Ammon's horn (tissue), 1 donor: ENCODE measurements at regions not wholly inside any gene's neighbourhood (a gene's known extent, or its start where the extent isn't known, plus 50 kb on each side); places are given as distances from the start of the nearest gene placed in this dataset.
"Not testable (repeated sequence)": the region's sequence is repeated elsewhere in the genome, so short reads cannot be mapped to it uniquely, and the experiment has no call there.

Source experiments
- DNase-seq: peaks from one replicate; pipeline ENCODE4 v3.0.0-alpha.2; 2016; ENCODE audit warnings: low spot score

- no peak for DNase-seq
Observed at GRCh38 chr5:51559921-51560658, 176.8 kb downstream of the ISL1 start.

- DNase-seq = no peak
Observed at GRCh38 chr5:51566953-51567352, 183.7 kb downstream of the ISL1 start.

DNA sequence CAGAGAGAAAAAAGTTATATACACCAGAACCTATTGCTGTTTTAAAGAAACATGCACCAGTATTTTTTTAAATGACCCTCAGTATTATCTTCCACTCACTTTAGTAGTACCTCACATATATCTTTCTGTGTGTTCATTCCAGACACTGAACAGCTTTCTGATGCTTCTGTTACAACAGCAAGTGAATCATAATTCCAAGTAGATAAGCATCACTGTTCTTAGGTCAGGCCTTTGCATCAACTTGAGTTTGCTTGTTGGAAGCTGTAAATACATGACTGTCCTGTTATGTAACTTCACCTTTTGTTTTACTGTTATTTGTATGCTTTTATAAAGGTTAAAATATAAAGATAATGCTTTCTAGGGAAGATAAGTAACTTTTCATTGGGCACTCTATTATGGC, 184.4 kb downstream of the ISL1 start:
- DNase-seq = no peak

DNA sequence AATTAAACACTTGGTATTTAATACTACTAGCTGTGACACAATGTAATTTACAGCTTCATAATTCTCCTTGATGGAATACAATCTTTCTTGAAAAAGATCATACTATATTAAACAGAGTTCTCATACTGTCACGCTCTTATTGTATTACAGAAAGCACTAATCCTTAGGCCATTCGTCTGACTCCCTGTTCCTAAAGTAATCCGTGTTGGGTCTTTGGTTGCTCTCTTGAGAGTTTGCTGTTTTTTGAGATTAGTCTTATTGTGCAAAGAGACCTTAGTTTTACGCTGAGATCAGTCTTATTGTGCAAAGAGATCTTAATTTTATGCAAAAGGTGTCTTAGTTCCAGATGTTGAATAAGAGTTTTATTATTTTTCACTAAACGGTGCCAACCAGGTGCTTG, 190.6 kb downstream of the ISL1 start:
- DNase-seq = no peak

GRCh38 chr5:51582871-51583394, 199.7 kb downstream of the ISL1 start:
- no peak for DNase-seq

- no peak for DNase-seq
Observed at GRCh38 chr5:51598026-51598425, 214.8 kb downstream of the ISL1 start.

DNA sequence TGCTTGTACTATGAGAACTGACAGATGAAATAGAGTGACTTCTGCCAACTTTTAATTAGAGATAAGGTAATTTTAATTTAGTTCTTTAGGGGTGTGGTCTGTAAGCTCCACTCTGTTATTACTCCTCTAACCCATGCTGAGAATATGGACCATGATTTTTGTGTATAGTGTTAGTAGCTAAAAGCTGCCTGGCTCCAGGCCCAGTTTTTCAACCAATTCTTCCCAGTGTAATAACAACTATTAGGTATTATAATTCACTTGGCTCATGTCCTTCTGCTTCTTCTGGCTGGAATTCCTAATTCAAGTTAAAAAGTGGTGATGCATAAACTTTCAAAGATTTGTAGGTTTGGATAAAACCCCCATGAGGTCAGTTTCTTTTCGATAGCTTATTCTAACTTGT, 216.3 kb downstream of the ISL1 start:
- no peak for DNase-seq

GRCh38 chr5:51604324-51604723, 221.1 kb downstream of the ISL1 start:
- DNase-seq = no peak

DNA sequence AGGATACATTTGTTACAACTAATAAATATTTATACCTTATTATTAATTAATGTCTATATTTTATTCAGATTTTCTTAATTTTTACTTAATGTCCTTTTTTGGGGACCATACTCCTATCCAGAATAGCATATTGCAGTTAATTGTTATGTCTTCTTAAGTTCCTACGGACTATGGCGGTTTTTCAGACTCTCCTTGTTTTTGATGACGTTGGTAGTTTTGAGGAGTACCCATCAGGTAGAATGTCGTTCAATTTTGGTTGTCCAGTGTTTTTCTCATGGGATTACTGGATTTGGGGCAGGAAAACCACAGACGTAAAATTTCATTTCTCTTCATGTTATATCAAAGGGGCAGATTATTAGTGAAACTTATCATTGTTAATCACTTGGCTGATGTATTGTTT, 223.7 kb downstream of the ISL1 start:
- no peak for DNase-seq

DNA sequence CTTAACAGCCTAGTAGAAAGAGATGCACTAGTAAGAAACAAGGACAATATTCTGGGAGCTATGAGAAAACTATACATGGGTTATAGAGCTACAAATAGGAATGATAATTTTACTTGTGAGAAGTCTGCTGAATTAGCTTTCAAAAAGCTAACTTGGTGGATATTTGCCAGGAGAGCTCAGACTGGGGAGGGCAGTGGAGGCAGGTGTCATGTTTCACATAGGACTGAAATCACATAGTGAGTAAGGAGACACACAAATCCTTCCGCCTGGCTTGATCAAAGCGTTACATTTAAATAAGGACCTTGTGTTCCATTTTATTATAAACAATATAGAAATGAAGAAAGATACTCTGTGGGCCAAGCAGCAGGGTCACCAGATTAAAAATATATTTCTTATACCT, 235.0 kb downstream of the ISL1 start:
- DNase-seq = no peak

DNA sequence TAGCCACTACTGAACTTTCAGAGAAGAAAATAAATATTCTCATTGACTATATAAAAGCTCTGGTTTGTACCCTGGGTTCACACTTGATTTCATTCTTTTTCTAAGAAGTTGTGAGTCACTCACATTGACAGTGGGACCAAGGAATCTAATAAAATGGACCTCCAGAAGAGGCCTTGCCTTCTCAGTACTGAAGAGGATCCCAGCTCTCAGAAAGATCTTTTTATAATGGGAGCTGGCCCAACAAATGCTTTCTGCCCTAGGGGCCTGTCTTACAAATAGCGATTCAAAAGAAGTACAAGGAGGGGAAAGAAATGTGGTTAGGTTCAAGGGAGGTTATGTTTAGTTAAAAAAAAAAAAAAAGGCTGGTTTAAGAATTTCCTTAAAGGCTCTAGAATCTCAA, 237.9 kb downstream of the ISL1 start:
- DNase-seq = no peak

- DNase-seq = no peak
Observed at GRCh38 chr5:51622161-51622790, 239.0 kb downstream of the ISL1 start.

DNA sequence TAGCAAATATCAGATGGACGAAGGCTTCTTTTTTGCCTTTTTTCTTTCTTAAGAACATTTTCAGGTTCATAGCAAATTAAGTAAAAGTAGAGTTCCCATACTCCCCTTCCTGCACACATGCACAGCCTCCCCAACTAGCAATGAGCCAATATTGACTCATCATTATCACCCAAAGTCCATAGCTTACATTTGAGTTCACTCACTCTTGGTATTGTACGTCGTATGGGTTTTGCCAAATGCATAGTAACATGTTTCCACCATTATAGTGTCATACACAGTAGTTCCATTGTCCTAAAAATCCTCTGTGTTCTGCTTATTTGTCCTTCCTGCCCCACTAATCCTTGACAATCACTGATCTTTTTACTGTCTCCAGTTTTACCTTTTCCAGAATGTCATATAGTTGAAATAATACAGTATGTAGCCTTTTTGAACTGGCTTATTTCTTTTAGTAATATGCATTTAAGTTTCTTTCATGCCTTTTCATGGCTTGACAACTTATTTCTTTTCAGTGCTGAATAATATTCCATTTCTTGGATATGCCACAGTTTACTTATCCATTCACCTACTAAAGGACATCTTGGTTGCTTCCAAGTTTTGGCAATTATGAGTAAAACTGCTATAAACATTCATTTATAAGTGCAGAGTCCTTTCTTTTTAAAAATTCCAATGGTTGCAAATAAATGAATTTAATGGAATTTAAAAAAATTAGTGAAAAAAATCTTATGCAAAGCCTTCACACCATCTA, 242.1 kb downstream of the ISL1 start:
- no peak for DNase-seq

DNA sequence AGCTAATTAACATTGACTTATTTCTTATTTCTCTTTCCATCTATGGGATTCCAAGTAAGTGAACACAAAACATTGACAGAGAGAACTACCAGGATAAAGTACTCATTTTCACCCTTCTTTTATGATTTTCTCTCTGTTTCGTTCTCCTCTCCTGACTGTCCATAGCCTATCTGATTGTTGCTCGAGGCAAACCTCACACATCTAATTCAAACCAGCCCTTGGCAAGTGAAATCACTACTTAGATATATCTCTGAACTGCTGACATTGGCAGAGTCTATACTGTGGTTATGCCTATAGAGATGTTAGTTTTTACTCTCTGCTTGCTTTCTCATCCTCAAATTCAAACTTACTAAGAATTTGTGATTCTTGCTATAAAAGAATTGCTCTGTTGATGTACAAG, 248.8 kb downstream of the ISL1 start:
- no peak for DNase-seq

DNA sequence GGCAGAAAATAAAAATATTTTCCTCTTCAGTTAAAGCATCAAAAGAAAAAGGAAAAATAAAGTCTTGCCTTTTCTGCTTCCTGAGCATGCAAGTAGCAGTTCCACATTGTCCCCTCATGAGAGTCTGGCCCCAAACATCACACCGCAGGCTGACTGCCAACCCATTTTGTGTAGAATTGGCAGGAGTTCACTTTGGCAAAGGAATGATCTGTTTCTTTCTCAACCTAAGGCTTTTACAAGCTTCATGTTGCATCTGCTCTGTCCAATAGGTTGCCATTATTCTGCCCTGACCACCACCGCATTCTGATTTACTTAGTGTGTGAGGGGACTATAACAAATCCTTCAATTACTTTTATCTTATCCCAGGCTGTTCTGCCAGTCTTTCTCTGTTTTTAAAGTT, 249.5 kb downstream of the ISL1 start:
- DNase-seq = peak; percentile 31

DNA sequence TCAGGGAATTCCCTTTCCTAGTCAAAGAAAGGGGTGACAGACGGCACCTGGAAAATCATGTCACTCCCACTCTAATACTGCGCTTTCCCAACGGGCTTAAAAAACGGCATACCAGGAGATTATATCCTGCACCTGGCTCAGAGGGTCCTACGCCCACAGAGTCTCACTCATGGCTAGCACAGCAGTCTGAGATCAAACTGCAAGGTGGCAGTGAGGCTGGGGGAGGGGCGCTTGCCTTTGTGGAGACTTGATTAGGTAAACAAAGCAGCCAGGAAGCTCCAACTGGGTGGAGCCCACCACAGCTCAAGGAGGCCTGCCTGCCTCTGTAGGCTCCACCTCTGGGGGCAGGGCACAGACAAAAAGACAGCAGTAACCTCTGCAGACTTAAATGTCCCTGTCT, 253.7 kb downstream of the ISL1 start:
- not testable (repeated sequence) for DNase-seq

- no peak for DNase-seq
Observed at GRCh38 chr5:51644976-51645375, 261.7 kb downstream of the ISL1 start.

GRCh38 chr5:51646482-51646881, 263.2 kb downstream of the ISL1 start:
- no peak for DNase-seq

DNA sequence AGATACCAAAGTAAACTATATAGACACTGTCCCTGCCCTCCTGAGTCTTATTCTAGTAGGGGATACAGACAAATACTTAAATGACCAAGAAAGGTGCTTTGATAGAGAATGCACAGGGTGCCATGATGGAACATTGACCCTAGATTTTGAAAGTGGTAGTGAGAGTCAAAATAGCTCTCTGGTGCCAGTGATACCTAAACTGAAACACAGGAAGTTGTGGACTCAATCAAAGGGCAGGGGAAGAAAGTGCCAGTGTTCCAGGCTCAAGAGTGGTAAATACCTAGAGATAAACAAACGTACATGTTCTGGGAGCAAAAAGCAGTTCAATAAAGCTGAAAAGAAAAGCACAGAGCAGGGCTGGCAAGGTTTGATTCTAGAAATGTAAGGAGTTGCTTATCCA, 267.6 kb downstream of the ISL1 start:
- no peak for DNase-seq

- no peak for DNase-seq
Observed at GRCh38 chr5:51651476-51651875, 268.2 kb downstream of the ISL1 start.

- DNase-seq = no peak
Observed at GRCh38 chr5:51651889-51652288, 268.6 kb downstream of the ISL1 start.

DNA sequence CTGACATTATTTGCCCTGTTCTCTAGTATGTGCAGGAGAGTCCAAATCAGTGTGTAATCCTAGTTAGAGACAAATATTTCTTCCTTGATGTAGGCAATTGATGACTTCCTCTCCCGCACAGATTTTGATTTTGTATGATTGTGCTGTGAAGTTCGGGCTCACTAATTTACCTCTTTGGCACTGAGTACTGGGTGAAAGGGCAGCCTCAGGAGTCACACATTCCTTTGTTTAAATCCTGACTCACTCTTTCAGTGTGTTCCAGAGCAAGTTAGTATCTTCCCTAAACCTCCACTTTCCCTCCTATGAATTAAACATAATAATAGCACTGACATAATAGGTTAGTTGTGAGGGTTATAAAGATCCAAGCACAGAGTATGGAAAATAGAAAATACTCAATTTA, 269.7 kb downstream of the ISL1 start:
- DNase-seq = no peak
